Psoas muscle (tissue), 7 donors: ENCODE measurements at regions not wholly inside any gene's neighbourhood (a gene's known extent, or its start where the extent isn't known, plus 50 kb on each side); places are given as distances from the start of the nearest gene placed in this dataset.

Experiments
- ATAC-seq, 4 donors: fragments of 200-7000 bp; cut with Tn5 transposase; one replicate each; pipeline ENCODE4 v1.9.1; 2020; ENCODE audit warnings: moderate library complexity in 3 of 4, mild to moderate bottlenecking in 2 of 4
- DNase-seq, 2 donors: peaks; one replicate each; pipeline ENCODE4 v3.0.0-alpha.2; 2020
- H3K27ac ChIP-seq: fragments of 200-600 bp; one replicate; pipeline ENCODE4 v1.8.0; 2022
- H3K27me3 ChIP-seq, 3 donors: fragments of 200-600 bp in 1 of 3; one replicate each; pipeline versions ENCODE4 v1.6.1 to v1.8.0; 2013 to 2022; ENCODE audit warnings: low read length in 2 of 3, mild to moderate bottlenecking in 2 of 3, moderate library complexity in 1 of 3; ENCODE audit not compliant: insufficient read depth in 3 of 3
- H3K36me3 ChIP-seq, 2 donors: fragments of 200-600 bp in 1 of 2; one replicate each; pipeline versions ENCODE4 v1.6.1 to v1.8.0; 2013 to 2022; ENCODE audit warnings: low read depth in 1 of 2, mild to moderate bottlenecking in 1 of 2, moderate library complexity in 1 of 2; ENCODE audit not compliant: insufficient read depth in 1 of 2
- H3K4me1 ChIP-seq: fragments of 200-600 bp; one replicate; pipeline ENCODE4 v1.8.0; 2022
- H3K4me3 ChIP-seq: fragments of 200-600 bp; one replicate; pipeline ENCODE4 v1.8.0; 2022; ENCODE audit warnings: mild to moderate bottlenecking
- H3K9me3 ChIP-seq: fragments of 200-600 bp; one replicate; pipeline ENCODE4 v1.8.0; 2022
- CTCF ChIP-seq: fragments of 200-600 bp; IDR thresholded peaks from one replicate; pipeline ENCODE4 v1.8.0; 2022; ENCODE audit warnings: antibody characterized with exemption
- WGBS, 3 donors: extraction: QIAGEN DNeasy Blood & Tissue Kit; methylation state at CpG; one replicate each; pipeline versions ENCODE4 v1.1.6 to v1.1.7; 2013; 5-methylcytosine and 5-hydroxymethylcytosine counted together
- intact Hi-C, 2 donors: fragments of 100-400 bp; cut with DNase I; formaldehyde crosslinking; loops; one replicate each; pipeline versions ENCODE4 v1.11.0 to v1.14.2; 2022
- donor health status: healthy with polysubstance abuse.
- donor health status: DM: no; HTN: no; CAD: no; lungs with moderate emphysema.
- donor health status: Bipolar disorder and iron deficiency.
- donor health status: healthy.
- donor health status: DM: yes; HTN: yes; CAD: no.
- donor health status: DM: no; HTN: no; CAD: no.
- donor health status: DM: yes; HTN: yes; CAD: no.

GRCh38 chr2:203585516-203585915, 50.4 kb upstream of the RAPH1 start:
- DNase-seq (no peak), ATAC-seq (peak in 2 of 4 donors; percentile 39 to 45)
- Histone ChIP-seq H3K36me3 (no peaks in the 10 kb centered on the region), H3K27ac (peak overlapping the region; percentile 73), H3K4me1 (peaks cover 33% of the 10 kb centered on the region), H3K27me3 (no peaks in the 10 kb centered on the region), H3K4me3 (no peak overlapping the region), H3K9me3 (no peaks in the 10 kb centered on the region)
- 38 to 62% (median 42%) methylated on average over 2 of the region's 2 CpGs for WGBS, 3 donors
- intact Hi-C loops, result no loop called here
- TF ChIP-seq CTCF, result no peak

- intact Hi-C loops, result no loop called here
- Histone ChIP-seq H3K4me3 (no peak overlapping the region), H3K27me3 (no peaks in the 10 kb centered on the region), H3K4me1 (peaks cover 30% of the 10 kb centered on the region), H3K27ac (no peak overlapping the region), H3K9me3 (no peaks in the 10 kb centered on the region), H3K36me3 (no peaks in the 10 kb centered on the region)
- 91 to 93% (median 92%) methylated on average over 6 of the region's 6 CpGs for WGBS, 3 donors
- no peak for TF ChIP-seq CTCF
- ATAC-seq (no peak), DNase-seq (no peak)
Measured at GRCh38 chr2:203586206-203586605, 51.1 kb upstream of the RAPH1 start.

- no peak for ATAC-seq
- no peak for DNase-seq
- Histone ChIP-seq H3K27ac (no peak overlapping the region), H3K4me3 (no peak overlapping the region), H3K4me1 (peaks cover 30% of the 10 kb centered on the region), H3K36me3 (no peaks in the 10 kb centered on the region), H3K27me3 (no peaks in the 10 kb centered on the region), H3K9me3 (no peaks in the 10 kb centered on the region)
- TF ChIP-seq CTCF, result no peak
- WGBS, 3 donors, result 92 to 94% (median 93%) methylated on average over 4 of the region's 4 CpGs
- intact Hi-C loops, result no loop called here
Measured at GRCh38 chr2:203586696-203587095, 51.6 kb upstream of the RAPH1 start.

DNA sequence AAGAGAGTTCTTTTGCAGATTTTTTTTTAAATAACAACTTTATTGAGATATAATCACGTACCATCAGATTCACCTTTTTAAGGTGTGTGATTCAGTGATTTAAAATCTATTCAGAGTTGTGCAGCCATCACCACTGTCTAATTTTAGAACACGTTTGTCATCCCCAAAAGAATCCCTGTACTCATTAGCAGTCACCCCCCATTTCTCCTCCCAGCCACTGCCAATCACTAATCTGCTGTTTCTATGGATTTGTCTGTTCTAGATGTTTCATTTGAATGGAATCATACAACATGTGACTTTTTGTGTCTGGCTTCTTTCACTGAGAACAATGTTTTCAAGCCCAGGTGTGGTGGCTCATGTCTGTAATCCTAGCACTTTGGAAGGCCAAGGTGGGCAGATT, 55.4 kb upstream of the RAPH1 start:
- TF ChIP-seq CTCF, result no peak
- DNase-seq (no peak), ATAC-seq (no peak)
- Histone ChIP-seq H3K4me3 (no peak overlapping the region), H3K36me3 (no peaks in the 10 kb centered on the region), H3K27me3 (no peaks in the 10 kb centered on the region), H3K4me1 (peaks cover under 1% of the 10 kb centered on the region), H3K27ac (no peak overlapping the region), H3K9me3 (no peaks in the 10 kb centered on the region)
- intact Hi-C loops, result no loop called here
- 44 to 85% (median 65%) methylated on average over 2 of the region's 2 CpGs for WGBS, 3 donors

GRCh38 chr2:203591642-203592041, 56.5 kb upstream of the RAPH1 start:
- intact Hi-C loops, result no loop called here
- Histone ChIP-seq H3K36me3 (no peaks in the 10 kb centered on the region), H3K4me1 (no peaks in the 10 kb centered on the region), H3K27me3 (no peaks in the 10 kb centered on the region), H3K27ac (no peak overlapping the region), H3K4me3 (no peak overlapping the region), H3K9me3 (no peaks in the 10 kb centered on the region)
- TF ChIP-seq CTCF, result no peak
- ATAC-seq (no peak), DNase-seq (no peak)
